Ascending aorta (tissue), 2 donors: ENCODE measurements at regions not wholly inside any gene's neighbourhood (a gene's known extent, or its start where the extent isn't known, plus 50 kb on each side); places are given as distances from the start of the nearest gene placed in this dataset.

Experiments
- DNase-seq, 2 donors: peaks; one replicate each; pipeline ENCODE4 v3.0.0-alpha.2; 2019; ENCODE audit warnings: low spot score in 2 of 2
- H3K27ac ChIP-seq, 2 donors: fragments of 200-600 bp; sonication (generic); one replicate each; pipeline ENCODE4 v1.5.1; 2016 to 2017; ENCODE audit warnings: mild to moderate bottlenecking in 1 of 2
- H3K27me3 ChIP-seq: fragments of 200-600 bp; sonication (generic); one replicate; pipeline ENCODE4 v1.5.1; 2017
- H3K36me3 ChIP-seq, 2 donors: fragments of 200-600 bp; sonication (generic); one replicate each; pipeline ENCODE4 v1.5.1; 2016
- H3K4me1 ChIP-seq, 2 donors: fragments of 200-600 bp; sonication (generic); one replicate each; pipeline ENCODE4 v1.5.1; 2016 to 2017; ENCODE audit warnings: mild to moderate bottlenecking in 1 of 2
- H3K4me3 ChIP-seq, 2 donors: fragments of 200-600 bp; sonication (generic); one replicate each; pipeline ENCODE4 v1.5.1; 2016 to 2017; ENCODE audit warnings: mild to moderate bottlenecking in 1 of 2
- H3K9me3 ChIP-seq, 2 donors: fragments of 200-600 bp; sonication (generic); one replicate each; pipeline ENCODE4 v1.5.1; 2016
- CTCF ChIP-seq, 3 experiments: fragments of 200-600 bp in 2 of 3; fragments of 450-650 bp in 1 of 3; sonication (generic) in 2 of 3; IDR thresholded peaks; one replicate each; pipeline ENCODE4 v1.5.1; 2016 to 2019; ENCODE audit warnings: antibody characterized with exemption in 3 of 3, mild to moderate bottlenecking in 1 of 3, moderate library complexity in 1 of 3
- intact Hi-C: fragments of 100-400 bp; cut with DNase I; formaldehyde crosslinking; loops from one replicate; pipeline ENCODE4 v1.15.1; 2023

DNA sequence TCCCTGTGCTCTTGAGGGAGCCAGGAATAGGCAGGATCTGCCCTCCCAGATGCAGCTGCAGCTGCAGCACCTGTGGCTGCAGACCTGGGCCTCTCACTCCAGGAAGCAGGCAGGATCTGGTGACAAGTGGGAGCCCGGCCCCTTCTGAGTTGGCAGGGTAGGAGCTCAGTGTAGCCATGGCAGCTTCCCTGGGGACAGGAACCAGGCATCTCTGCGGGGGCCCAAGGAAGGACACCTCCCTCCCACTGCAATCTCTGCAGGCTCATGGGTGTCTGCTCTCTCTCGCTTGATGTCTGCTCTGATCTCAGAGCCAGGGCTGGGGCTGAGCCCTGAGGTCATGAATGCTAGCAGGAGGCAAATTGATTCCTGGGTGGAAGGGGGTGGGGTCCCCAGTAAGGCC is 592.5 kb upstream of the CA10 start:
- intact Hi-C loops: loop anchor here (10.0 kb wide), 1 partner anchor 56 kb away; no protein-coding TSS in a partner anchor
- Histone ChIP-seq H3K27me3 (no peaks in the 10 kb centered on the region), H3K36me3 (no peaks in the 10 kb centered on the region), H3K4me3 (no peak overlapping the region), H3K4me1 (no peaks in the 10 kb centered on the region), H3K9me3 (no peaks in the 10 kb centered on the region), H3K27ac (no peak overlapping the region)
- no peak for TF ChIP-seq CTCF (IDR thresholded peaks at IDR 0.05)
- DNase-seq: no peak

DNA sequence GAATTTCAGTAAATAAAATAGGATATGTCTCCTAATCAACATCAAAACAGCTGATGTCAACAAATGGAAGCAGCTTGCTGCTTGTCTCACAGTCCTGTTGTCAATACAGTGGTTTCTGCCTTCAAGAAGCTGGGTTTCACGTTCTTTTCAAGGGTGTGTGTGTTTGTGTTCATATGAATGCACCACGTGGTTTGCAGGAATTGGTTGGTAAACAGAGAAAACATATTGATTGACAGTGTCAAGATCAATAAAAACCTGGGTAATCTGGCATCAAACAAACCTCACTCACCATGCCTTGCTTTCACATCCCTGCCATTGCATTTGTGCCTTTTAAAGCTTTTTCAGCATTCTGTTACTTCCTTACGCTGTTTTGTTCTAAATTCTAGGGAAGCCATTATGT is 585.7 kb upstream of the CA10 start:
- DNase-seq: no peak
- no peak overlapping the region for H3K27ac ChIP-seq
- intact Hi-C loops: no loop called here
- H3K9me3 ChIP-seq: no peaks in the 10 kb centered on the region
- H3K36me3 ChIP-seq: no peaks in the 10 kb centered on the region
- H3K27me3 ChIP-seq: no peaks in the 10 kb centered on the region
- no peak for TF ChIP-seq CTCF (IDR thresholded peaks at IDR 0.05)
- H3K4me1 ChIP-seq: no peaks in the 10 kb centered on the region
- H3K4me3 ChIP-seq: no peak overlapping the region

GRCh38 chr17:52740006-52740405 is 581.5 kb upstream of the CA10 start:
- no peak for DNase-seq
- Histone ChIP-seq H3K27me3 (no peaks in the 10 kb centered on the region), H3K4me3 (no peak overlapping the region), H3K4me1 (no peaks in the 10 kb centered on the region), H3K36me3 (no peaks in the 10 kb centered on the region), H3K27ac (no peak overlapping the region), H3K9me3 (no peaks in the 10 kb centered on the region)
- TF ChIP-seq CTCF (IDR thresholded peaks at IDR 0.05): no peak
- intact Hi-C loops: no loop called here

DNA sequence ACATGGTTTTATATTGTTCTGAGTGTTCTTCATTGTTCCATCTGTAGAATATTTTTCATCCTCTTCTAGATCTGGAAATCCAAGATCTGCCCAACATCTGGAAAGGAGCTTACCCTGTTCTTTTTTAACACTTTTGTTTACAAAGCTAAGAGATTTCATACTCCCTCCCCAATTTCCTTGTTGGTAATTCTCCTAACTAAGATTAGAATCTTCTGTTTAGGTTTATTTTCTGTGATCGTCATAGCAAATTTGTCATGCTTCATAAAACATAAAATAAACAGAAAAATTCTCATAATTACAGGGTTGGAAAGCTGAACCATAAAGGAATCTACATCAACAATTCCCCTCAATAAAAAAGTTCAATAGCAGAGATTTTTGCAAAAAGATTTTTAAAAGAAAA is 580.3 kb upstream of the CA10 start:
- H3K36me3 ChIP-seq: no peaks in the 10 kb centered on the region
- DNase-seq: no peak
- H3K27ac ChIP-seq: no peak overlapping the region
- no peak for TF ChIP-seq CTCF (IDR thresholded peaks at IDR 0.05)
- no peaks in the 10 kb centered on the region for H3K4me1 ChIP-seq
- no peaks in the 10 kb centered on the region for H3K27me3 ChIP-seq
- intact Hi-C loops: no loop called here
- no peak overlapping the region for H3K4me3 ChIP-seq
- no peaks in the 10 kb centered on the region for H3K9me3 ChIP-seq

- Histone ChIP-seq H3K36me3 (no peaks in the 10 kb centered on the region), H3K4me1 (no peaks in the 10 kb centered on the region), H3K4me3 (no peak overlapping the region), H3K9me3 (no peaks in the 10 kb centered on the region), H3K27me3 (no peaks in the 10 kb centered on the region), H3K27ac (no peak overlapping the region)
- DNase-seq: no peak
- intact Hi-C loops: no loop called here
- no peak for TF ChIP-seq CTCF (IDR thresholded peaks at IDR 0.05)
These were observed 578.6 kb upstream of the CA10 start for GRCh38 chr17:52737071-52737470.

- Histone ChIP-seq H3K27me3 (no peaks in the 10 kb centered on the region), H3K4me1 (no peaks in the 10 kb centered on the region), H3K36me3 (no peaks in the 10 kb centered on the region), H3K4me3 (no peak overlapping the region), H3K9me3 (no peaks in the 10 kb centered on the region), H3K27ac (no peak overlapping the region)
- no peak for DNase-seq
- intact Hi-C loops: no loop called here
- TF ChIP-seq CTCF (IDR thresholded peaks at IDR 0.05): no peak
These were observed 574.3 kb upstream of the CA10 start for GRCh38 chr17:52732841-52733240.
